ENCODE measurements at regions not wholly inside any gene's neighbourhood (a gene's known extent, or its start where the extent isn't known, plus 50 kb on each side); places are given as distances from the start of the nearest gene placed in this dataset.

DNA sequence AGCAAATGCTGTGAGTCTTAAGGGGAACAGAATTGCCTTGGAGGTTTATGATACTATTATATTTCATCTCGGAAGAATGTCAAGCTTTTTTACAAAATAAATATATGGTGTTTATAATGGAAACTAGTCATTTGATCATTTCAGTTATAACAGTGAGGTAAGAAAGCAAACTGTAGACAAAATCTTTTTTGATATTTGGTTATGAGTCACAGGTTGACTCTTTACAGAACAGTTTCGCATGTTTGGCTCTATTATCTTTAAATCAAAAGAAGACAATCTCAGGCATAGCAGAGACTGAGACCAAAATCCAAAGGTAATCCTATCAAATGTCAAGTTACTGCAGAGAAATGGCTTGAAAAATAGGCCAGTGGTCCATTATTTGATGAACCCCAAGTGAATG is 490.9 kb upstream of the MDFIC2 start:
- TF ChIP-seq, protein P1, sequence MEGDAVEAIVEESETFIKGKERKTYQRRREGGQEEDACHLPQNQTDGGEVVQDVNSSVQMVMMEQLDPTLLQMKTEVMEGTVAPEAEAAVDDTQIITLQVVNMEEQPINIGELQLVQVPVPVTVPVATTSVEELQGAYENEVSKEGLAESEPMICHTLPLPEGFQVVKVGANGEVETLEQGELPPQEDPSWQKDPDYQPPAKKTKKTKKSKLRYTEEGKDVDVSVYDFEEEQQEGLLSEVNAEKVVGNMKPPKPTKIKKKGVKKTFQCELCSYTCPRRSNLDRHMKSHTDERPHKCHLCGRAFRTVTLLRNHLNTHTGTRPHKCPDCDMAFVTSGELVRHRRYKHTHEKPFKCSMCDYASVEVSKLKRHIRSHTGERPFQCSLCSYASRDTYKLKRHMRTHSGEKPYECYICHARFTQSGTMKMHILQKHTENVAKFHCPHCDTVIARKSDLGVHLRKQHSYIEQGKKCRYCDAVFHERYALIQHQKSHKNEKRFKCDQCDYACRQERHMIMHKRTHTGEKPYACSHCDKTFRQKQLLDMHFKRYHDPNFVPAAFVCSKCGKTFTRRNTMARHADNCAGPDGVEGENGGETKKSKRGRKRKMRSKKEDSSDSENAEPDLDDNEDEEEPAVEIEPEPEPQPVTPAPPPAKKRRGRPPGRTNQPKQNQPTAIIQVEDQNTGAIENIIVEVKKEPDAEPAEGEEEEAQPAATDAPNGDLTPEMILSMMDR (IDR thresholded peaks at IDR 0.05 in 4 of 5, conservative IDR thresholded peaks at IDR 0.05 in 1 of 5) = no peak
- TF ChIP-seq POLR2A (IDR thresholded peaks at IDR 0.05) = no peak

All from gastrocnemius medialis (tissue), 4 donors.